ENCODE measurements at regions not wholly inside any gene's neighbourhood (a gene's known extent, or its start where the extent isn't known, plus 50 kb on each side); places are given as distances from the start of the nearest gene placed in this dataset.
A peak's percentile ranks its signal among the peaks of the same experiment; 100 is the strongest.

- DNase-seq (ENCODE audit: low spot score), result no peak
Observed at GRCh38 chr11:45062974-45063635, 83.3 kb upstream of the PRDM11 start.

DNA sequence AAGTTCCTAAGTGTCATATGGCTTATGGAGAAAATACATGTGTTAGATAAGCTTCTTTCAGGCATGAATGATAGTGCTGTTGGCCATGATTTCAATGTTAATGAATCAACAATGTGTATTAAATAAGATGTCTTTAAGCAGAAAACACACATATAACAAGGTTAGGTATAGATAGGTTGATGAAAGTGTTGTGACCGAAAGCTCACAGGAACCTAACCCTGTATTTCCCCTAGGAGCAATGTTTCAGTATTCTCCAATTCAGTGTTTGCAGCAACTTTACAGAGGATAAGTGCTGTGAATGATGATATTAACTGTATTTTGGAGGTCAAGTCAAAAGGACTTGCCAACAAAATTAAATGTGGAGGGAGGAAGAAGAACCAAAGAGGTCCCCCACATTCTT, 82.8 kb upstream of the PRDM11 start:
- no peak for DNase-seq (ENCODE audit: low spot score)

- DNase-seq (ENCODE audit: low spot score), result no peak
Observed at GRCh38 chr11:45067966-45068365, 78.5 kb upstream of the PRDM11 start.

DNA sequence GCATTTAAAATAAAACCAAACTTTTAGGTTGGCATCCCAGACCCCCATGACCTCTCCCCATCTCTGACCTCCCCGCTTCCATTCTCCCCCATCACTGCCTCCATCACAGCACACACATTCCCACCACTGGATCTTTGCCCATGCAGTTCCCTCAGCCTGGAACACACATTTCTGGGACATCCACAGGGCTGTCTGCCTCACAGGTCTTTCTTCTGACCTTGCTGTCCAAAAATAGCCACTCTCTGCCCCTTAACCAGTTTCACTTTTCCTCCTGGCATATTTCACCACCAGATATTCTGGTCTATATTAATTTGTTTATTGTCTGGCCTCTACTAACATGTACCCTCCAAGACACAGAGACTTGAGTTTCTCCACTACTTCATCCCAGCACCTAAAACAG, 75.2 kb upstream of the PRDM11 start:
- DNase-seq (ENCODE audit: low spot score), result no peak

GRCh38 chr11:45073685-45074141, 72.7 kb upstream of the PRDM11 start:
- DNase-seq (ENCODE audit: low spot score), result no peak

DNA sequence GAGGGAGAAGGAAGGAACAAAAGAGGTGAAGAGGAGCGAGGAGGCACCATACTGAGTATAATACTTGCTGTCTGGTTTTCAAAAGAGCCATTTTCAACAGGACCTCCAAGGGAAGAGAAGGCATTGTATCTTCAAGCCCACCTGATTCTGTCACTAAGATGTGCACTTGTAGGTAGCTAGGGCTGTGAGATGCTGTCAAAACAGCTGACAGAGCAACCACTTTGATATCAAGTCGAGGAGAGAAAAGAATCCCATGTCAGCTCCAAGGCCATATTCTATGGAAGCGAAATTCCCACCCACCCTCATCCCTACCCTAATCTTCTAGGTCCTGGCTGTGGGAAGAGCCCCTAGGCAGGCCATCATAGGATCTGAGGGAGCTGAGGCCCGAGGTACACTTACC, 70.9 kb upstream of the PRDM11 start:
- DNase-seq (ENCODE audit: low spot score), result no peak

- DNase-seq (ENCODE audit: low spot score), result no peak
Observed at GRCh38 chr11:45075952-45076351, 70.5 kb upstream of the PRDM11 start.

GRCh38 chr11:45076761-45077160, 69.7 kb upstream of the PRDM11 start:
- no peak for DNase-seq (ENCODE audit: low spot score)

DNA sequence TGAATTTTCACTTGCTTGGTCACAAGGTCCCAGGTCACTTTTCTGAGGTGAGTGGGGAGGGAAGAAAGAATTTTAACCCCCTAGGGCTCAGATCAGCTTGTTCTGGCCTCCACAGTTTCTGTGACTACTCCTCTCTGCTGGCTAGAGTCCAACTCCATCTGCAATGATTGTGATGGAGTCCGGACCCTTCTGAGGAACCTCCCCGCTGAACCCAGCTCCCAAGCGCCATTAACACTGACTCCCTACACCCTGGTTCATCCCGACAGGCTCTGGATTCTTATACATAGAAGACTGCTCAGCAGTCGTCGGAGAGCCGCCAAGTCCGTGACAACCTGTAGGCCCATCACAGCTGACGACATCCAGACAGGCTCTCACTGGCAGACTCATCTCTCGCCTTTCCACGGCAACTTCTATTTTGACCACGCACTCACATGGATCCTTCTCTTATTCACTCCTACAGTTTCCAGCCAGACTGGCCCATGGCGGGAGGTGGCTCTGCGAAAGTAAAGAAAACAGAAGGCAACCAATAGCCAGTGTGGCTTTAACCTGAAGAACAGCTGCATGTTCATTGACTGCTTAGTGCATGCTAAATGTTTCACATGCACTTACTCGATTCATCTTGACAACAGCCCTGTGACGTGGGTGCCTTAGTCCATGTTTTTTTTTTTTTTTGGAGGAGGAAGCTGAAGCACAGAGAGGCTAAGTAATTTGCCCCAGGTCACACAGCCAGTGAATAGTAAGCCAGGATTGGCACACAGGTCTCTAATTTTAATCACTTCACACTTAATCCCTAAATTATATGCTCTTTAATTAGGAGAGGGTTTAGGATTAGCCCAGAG, 68.0 kb upstream of the PRDM11 start:
- DNase-seq (ENCODE audit: low spot score), result no peak

DNA sequence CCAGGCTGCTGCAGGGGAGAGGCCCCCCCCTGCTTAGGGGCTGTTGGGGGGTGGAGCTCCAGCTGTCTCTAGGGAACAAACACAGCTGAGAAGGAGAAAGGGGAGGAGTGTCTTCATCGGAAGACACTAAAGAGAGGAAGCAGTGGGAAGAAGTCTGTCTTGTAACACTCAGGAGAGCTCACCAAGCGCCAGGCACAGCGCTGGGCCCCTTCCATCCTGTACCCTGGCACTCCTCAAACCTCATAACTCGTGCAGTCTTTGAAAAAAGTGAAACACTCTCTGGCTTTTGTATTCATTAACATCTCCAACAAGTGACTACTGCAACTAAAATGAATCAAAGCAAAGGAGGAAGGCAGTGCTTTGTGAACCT, 67.4 kb upstream of the PRDM11 start:
- no peak for DNase-seq (ENCODE audit: low spot score)

DNA sequence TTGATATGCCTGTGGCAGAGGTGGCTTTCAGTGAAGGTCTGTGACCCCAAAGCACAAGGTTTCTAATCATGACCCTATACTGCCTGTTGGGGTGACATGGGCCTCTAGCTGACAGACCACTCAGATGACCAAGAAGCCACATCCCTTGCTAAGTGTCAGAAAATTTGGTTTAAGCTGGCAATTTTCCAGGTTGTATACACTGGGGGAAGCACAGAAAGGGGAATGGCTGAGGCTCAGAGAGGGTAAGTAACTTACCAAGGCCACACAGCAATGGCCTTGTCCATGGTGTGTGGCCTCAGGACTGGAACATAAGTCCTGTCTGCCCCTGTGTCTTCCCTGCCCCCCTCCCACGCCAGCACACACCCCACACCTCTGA, 66.9 kb upstream of the PRDM11 start:
- DNase-seq (ENCODE audit: low spot score), result no peak

GRCh38 chr11:45079943-45080719, 66.3 kb upstream of the PRDM11 start:
- DNase-seq (ENCODE audit: low spot score), result peak; percentile 55

GRCh38 chr11:45082744-45083543, 63.5 kb upstream of the PRDM11 start:
- DNase-seq (ENCODE audit: low spot score), result no peak

DNA sequence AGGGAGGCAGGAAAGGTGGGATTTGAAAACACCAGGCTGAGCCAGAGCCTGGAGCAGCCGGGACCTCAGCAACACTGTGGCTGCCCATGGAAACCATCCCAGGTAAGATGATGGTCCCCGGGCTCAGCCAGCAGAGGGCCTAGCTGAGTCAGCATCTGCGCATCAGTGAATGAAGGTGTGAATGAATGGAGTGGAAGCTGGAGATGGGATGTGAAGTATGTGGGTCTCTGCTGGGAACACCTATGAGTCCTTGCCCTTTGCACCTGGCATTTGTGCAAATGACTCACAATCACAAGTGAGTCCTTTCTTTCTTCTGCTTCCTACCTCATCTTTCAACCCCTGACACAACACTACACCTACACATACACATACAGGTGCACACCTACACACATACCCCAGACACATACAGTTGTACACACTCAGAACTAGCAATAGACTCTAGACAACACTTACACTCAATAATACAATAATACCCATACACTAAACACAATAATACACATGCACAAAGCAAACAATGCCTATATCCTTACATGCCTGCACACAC, 62.8 kb upstream of the PRDM11 start:
- DNase-seq (ENCODE audit: low spot score), result no peak

DNA sequence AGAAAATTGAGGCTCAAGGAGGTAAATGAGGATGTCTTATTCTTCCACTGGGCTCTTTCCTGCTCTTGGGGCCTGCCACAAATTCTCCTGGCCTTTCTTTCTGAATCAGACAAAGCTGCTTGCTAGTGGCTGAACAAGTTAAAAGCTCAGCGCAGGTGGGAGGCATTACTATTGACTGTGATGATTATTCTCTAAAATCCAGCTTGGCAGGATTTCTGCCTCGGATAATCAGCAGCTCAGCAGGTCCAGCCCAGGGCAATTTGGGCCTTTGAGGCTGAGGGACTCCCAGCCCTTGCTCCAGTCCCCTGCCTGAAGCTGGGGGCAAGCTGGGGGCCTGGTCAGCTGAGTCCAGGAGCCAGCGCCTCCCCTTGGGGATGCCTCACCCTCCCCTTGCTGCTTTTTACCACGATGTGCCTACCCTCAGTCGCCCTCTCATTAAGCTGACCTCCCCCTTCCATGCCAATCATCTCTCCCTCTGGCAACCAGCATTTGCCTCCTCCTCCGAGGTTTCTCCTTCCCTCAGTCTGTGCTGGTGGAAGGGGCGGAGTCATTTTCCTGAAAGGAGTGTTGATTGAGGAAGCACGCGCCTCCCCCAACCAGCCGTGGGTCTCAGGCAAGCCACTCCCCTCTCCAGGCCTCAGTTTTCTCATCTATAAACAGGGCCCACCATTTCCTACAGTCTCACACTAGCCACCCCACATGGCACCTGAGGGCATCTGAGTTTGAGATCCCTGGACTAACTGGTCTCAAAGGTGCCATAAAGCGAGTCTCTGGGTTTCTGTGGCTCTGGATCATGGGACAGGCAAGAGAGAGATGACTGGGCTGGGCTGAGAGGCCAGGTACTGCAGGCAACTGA, 60.6 kb upstream of the PRDM11 start:
- DNase-seq (ENCODE audit: low spot score), result no peak

- DNase-seq (ENCODE audit: low spot score), result no peak
Observed at GRCh38 chr11:45086526-45086925, 59.9 kb upstream of the PRDM11 start.

GRCh38 chr11:45087086-45087899, 59.1 kb upstream of the PRDM11 start:
- no peak for DNase-seq (ENCODE audit: low spot score)

- no peak for DNase-seq (ENCODE audit: low spot score)
Observed at GRCh38 chr11:45087900-45088160, 58.6 kb upstream of the PRDM11 start.

- no peak for DNase-seq (ENCODE audit: low spot score)
Observed at GRCh38 chr11:45089251-45089650, 57.2 kb upstream of the PRDM11 start.
